ENCODE measurements at regions not wholly inside any gene's neighbourhood (a gene's known extent, or its start where the extent isn't known, plus 50 kb on each side); places are given as distances from the start of the nearest gene placed in this dataset.
A peak's percentile ranks its signal among the peaks of the same experiment; 100 is the strongest.
"Not testable (repeated sequence)": the region's sequence is repeated elsewhere in the genome, so short reads cannot be mapped to it uniquely, and the experiment has no call there.

DNA sequence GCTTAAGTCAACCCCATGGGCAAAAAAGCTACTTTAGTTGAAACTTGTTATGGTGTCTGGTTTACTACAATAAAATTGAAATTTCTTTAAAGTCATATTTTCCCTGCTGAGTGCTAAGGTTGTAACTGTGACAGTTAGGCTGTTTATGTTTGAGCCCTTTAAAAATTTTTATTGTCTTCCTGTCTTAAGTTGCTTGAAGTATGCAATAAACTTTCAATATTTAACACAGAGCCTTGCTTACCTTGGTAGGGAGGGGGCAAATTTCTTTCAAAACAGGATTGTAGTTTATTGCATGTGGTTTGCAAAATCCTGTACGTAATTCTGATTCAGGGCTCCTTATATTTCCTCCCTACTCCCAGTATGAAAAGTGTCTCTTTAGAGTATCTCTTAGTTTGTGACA is 465.5 kb upstream of the ACTBL2 start:
- DNase-seq (ENCODE audit: low read depth) = no peak

- no peak for DNase-seq (ENCODE audit: low read depth)
Measured at GRCh38 chr5:57947181-57947580, 464.6 kb upstream of the ACTBL2 start.

DNA sequence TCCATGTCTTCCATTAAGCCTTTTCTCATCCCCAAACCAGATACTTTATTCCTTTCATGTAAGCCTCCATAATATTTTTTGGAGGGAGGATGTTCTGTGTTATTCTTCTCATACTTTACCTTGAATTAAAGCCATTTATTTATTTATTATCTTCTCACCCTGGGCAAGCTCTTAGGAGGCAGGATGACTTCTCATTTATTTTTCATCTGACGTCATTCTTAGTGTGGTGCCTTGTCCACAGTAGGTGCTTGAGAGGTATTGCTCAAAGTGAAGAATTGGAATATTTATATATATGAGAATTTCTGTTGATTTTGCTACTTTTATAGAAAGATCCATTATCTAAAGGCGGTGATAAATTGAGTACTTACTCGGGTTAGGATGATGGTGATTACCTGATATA is 458.3 kb upstream of the ACTBL2 start:
- no peak for DNase-seq (ENCODE audit: low read depth)

DNA sequence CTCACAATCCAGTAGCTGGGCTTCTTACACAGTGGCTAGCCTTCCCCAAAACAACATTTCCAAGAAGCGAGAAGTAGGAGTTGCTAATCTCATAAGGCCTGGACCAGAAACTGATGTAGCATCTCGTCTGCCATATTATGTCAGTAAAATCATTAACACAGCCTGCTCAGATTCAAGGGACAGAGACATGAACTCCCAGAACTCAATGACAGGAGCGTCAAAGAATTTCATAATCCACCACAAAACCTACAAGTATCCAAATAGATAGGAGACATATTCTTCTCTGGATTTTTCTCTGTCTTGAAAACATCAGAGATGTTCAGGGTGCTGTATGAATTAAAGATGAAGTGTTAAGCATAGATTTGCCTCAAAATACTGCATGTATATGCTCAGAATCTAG is 457.6 kb upstream of the ACTBL2 start:
- DNase-seq (ENCODE audit: low read depth) = no peak

GRCh38 chr5:57939771-57940170 is 457.2 kb upstream of the ACTBL2 start:
- DNase-seq (ENCODE audit: low read depth) = no peak

DNA sequence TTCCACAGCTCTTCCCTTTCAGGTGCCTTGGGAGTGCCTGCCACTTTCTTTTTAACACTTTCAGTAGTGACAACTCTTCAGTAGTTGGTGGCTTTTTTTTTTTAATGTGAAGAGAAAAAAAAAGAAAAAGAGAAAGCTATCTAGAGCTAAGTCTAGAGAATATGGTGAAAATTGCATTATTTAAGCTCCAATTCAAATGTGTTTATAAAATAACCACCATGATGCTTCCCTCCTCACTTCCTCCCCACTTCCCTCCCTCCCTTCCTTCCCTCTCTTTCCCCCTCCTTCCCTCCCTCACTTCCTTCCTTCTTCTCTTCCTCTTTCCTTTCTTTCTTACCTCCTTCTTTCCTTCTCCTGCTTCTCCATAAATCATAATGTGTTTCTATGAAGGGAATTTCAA is 456.7 kb upstream of the ACTBL2 start:
- DNase-seq (ENCODE audit: low read depth) = no peak

DNA sequence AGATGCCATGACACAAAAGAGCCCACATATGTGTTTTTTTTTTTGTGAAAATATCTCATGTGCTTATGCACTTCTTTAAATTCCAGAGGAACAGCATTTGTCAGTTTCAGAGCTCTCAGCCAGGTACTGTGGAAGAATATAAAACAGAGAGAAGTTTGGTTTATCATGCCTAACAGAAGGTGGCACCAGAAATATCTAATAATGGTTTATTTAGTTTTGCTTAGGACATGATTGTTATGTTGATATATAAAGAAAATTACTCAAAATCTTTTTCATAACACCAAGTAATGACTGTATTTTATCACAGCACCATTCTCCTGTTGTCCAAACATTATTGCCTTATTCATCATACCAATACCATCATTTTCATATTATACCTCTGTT is 455.6 kb upstream of the ACTBL2 start:
- DNase-seq (ENCODE audit: low read depth) = no peak

- DNase-seq (ENCODE audit: low read depth) = peak; percentile 5
Measured at GRCh38 chr5:57937501-57938173, 455.0 kb upstream of the ACTBL2 start.

DNA sequence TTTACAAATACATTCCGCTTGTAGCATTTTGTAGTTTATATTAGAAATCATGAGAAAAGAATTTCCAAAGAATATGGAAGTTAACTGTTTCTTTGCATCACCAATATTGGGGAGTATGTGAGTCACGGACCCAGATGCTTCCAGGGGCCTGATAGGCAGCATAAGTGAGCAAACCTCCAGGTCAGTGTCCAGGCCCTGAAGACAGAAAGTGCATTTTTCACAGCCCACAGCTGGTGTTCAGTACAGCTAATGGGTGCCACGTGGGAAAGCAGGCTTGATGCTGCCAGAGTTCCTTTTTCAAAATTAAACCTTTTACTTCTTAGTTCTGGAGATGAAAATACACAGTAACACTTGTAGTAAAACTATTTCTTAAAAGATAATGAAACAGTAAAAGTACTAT is 454.4 kb upstream of the ACTBL2 start:
- peak; percentile 31 for DNase-seq (ENCODE audit: low read depth)

DNA sequence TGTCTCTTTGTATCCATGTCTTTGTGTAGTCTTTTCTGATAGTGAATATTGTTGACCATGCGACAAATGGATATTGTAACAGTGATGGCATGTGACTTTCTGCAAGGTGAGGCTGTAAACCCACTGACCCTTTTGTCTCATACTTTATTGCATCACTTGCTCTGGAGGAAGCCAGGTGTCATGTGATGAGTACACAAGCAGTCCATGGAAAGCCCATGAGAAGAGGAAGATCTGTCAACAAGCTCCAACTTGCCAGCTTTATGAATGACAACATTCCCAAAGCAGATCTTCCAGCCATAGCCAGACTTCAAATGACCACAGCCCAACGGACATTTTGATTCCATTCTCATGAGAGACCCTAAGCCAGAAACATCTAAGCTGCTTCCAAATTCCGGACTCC is 450.1 kb upstream of the ACTBL2 start:
- DNase-seq (ENCODE audit: low read depth) = no peak

- DNase-seq (ENCODE audit: low read depth) = no peak
Measured at GRCh38 chr5:57931807-57932206, 449.2 kb upstream of the ACTBL2 start.

GRCh38 chr5:57931352-57931751 is 448.7 kb upstream of the ACTBL2 start:
- no peak for DNase-seq (ENCODE audit: low read depth)

- no peak for DNase-seq (ENCODE audit: low read depth)
Measured at GRCh38 chr5:57929271-57929670, 446.7 kb upstream of the ACTBL2 start.

DNA sequence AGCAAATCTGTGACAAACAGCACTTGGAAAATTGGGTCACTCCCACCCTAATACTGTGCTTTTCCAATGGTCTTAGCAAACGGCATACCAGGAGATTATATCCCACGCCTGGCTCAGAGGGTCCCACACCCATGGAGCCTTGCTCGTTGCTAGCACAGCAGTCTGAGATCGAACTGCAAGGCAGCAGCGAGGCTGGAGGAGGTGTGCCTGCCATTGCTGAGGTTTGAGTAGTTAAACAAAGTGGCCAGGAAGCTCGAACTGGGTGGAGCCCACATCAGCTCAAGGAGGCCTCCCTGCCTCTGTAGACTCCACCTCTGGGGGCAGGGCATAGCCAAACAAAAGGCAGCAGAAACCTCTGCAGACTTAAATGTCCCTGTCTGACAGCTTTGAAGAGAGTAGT is 440.5 kb upstream of the ACTBL2 start:
- not testable (repeated sequence) for DNase-seq (ENCODE audit: low read depth)

DNA sequence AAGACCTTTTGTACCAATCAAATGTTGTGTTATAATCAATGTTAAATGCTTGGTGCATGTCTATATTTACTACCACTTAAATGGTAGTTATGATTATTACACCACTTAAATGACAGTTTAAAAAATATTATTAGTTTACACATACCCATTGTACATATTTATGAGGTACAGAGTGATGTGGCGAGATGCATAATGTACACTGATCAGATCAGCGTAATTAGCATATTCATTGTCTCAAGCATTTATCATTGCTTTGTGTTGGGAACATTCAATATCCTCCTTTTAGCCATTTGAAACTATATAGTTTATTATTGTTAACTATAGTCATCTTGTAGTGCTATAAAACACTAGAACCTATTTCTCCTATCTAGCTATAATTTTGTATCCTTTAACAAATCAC is 434.4 kb upstream of the ACTBL2 start:
- DNase-seq (ENCODE audit: low read depth) = no peak

DNA sequence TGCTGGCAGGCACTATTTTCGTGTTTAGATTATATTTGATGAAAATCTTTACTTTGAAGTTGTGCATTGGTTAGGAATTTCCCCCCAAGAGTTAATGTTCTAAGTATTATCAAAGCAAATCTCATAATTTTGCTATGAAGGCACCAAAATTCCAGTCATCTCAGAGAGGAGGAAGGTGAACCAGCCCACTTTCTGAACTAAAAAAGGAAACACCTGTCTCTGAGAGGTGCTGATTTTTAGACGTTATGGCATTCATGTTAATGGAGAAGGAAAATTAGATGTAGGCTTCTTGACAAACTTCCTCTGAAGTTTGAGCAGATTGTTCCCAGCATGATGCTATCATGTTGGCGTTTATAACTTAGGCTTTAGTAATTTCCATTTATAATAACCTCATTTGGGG is 432.9 kb upstream of the ACTBL2 start:
- no peak for DNase-seq (ENCODE audit: low read depth)

DNA sequence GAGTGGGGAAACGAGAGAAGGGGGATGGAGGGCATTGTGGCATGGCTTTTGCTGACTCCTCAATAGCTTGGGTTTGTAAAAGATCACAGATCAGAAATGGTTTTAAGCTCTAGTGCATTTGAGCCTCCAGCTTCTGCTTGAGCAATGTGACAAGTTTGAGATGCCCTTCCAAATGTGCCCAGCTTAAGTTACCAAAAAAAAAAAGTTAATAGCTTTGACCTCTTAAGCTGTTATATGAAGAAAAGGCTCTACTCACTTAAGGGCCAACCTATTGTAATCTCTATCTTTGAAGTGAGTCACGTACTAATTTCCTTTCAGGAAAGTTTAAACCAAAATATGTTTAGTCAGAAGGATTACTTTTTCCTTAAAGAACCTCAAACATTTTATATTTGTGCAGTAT is 428.8 kb upstream of the ACTBL2 start:
- no peak for DNase-seq (ENCODE audit: low read depth)

GRCh38 chr5:57906671-57907070 is 424.1 kb upstream of the ACTBL2 start:
- DNase-seq (ENCODE audit: low read depth) = no peak

- DNase-seq (ENCODE audit: low read depth) = no peak
Measured at GRCh38 chr5:57903458-57903857, 420.8 kb upstream of the ACTBL2 start.

DNA sequence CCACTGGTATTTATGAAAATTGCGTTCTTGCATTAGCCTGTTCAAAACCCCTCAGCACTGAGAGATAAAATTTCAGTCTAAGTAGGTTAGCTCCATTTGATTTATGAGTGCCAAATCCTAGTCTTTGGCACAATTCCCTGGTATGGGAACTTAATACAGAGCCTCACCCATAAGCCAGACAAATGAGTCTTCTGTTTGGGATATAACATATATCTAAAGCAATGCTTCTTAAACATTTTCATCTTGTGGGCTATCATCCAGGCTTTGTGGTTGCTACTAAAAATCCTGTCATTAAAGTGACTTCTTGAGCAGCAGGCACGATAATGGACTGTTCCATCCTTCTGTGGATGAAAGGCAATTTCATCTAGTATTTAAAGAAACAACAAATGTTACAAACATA is 419.5 kb upstream of the ACTBL2 start:
- peak; percentile 46 for DNase-seq (ENCODE audit: low read depth)

DNA sequence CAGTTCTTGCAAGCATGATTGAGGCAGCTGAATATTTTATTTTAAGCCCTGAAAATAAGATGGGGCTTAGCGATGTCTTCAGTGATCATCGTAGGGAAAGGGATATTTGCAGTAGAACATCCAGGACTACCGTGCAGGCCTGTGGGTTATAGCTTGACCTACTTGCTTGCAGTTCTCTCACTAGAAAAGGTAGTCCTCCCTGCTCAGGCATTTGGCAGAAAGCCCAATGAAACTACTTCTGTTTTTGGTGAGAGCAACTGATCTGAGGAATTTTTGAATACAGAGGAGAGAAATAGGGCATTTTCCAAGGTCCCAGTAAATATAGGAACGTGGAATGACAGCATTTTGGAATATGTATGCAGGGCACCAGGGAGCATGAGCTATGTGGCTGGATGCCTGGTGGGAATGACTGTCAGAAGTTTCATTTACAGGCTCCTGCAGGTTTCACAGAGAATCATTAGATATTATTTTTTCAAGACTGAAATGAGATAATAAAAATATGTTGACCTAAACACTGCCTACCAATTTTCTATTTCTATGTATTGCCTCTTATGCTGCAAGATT is 417.9 kb upstream of the ACTBL2 start:
- no peak for DNase-seq (ENCODE audit: low read depth)

DNA sequence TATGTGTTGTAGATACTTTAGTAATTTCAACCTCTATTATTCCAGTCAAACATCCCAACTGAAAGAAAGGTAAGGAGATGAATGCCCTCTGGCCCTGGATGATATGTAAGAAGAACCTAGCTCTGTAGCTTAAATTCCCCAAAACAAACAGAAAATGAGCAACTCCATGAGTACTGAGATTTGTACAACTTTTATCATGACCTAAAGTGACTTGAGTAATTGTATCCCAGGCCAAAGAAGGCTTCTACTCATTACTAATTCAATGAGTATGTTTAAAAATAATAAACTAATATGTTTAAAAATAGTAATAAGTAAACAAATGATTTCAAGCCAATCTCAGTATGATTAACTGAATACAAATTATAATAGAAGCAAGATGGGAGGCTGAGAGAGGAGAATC is 414.0 kb upstream of the ACTBL2 start:
- no peak for DNase-seq (ENCODE audit: low read depth)

GRCh38 chr5:57895766-57896165 is 413.2 kb upstream of the ACTBL2 start:
- DNase-seq (ENCODE audit: low read depth) = no peak

- DNase-seq (ENCODE audit: low read depth) = no peak
Measured at GRCh38 chr5:57893926-57894325, 411.3 kb upstream of the ACTBL2 start.

All from fibroblast of the conjunctiva (primary cell).